ENCODE measurements at regions not wholly inside any gene's neighbourhood (a gene's known extent, or its start where the extent isn't known, plus 50 kb on each side); places are given as distances from the start of the nearest gene placed in this dataset.
"Not testable (repeated sequence)": the region's sequence is repeated elsewhere in the genome, so short reads cannot be mapped to it uniquely, and the experiment has no call there.

DNA sequence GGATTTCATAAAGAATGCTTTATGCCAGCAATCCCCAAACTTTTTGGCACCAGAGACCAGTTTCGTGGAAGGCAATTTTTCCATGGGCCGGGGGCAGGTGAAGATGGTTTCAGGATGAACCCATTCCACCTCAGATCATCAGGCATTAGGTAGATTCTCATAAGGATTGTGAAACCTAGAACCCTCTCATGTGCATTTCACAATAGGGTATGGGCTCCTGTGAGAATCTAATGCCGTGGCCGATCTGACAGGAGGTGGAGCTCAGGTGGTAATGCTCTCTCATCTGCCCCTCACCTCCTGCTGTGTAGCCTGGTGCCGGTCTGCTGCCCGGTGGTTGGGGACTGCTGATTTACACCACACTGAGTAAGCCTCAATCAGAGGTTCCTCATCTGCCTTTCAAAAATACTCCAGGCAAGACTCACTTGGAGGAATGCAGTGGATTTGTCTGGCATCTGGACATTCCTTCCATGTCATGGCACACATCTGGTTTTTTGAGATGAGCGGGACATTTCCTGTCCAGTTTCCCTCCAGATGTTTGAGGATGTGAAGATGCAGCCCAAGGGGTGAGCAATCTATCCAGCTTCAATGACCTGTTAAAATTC, 185.8 kb downstream of the VAPA start:
- intact Hi-C loops (cut with DNase I) = no loop called here
- Histone ChIP-seq H3K36me3 (no peaks in the 10 kb centered on the region), H3K4me1 (peaks cover 12% of the 10 kb centered on the region), H3K27ac (no peak overlapping the region), H3K9me3 (no peaks in the 10 kb centered on the region), H3K27me3 (no peaks in the 10 kb centered on the region), H3K4me3 (no peak overlapping the region)
- peak in 1 of 2 donors; percentile 91 for DNase-seq (ENCODE audit: extremely low spot score in 2 of 2)
- TF ChIP-seq POLR2AphosphoS5 (IDR thresholded peaks at IDR 0.05; ENCODE audit: insufficient read depth in 1 of 2, low read depth in 1 of 2) = no peak
- TF ChIP-seq, protein P1, sequence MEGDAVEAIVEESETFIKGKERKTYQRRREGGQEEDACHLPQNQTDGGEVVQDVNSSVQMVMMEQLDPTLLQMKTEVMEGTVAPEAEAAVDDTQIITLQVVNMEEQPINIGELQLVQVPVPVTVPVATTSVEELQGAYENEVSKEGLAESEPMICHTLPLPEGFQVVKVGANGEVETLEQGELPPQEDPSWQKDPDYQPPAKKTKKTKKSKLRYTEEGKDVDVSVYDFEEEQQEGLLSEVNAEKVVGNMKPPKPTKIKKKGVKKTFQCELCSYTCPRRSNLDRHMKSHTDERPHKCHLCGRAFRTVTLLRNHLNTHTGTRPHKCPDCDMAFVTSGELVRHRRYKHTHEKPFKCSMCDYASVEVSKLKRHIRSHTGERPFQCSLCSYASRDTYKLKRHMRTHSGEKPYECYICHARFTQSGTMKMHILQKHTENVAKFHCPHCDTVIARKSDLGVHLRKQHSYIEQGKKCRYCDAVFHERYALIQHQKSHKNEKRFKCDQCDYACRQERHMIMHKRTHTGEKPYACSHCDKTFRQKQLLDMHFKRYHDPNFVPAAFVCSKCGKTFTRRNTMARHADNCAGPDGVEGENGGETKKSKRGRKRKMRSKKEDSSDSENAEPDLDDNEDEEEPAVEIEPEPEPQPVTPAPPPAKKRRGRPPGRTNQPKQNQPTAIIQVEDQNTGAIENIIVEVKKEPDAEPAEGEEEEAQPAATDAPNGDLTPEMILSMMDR (IDR thresholded peaks at IDR 0.05) = no peak
- no peak for TF ChIP-seq POLR2A (IDR thresholded peaks at IDR 0.05)

DNA sequence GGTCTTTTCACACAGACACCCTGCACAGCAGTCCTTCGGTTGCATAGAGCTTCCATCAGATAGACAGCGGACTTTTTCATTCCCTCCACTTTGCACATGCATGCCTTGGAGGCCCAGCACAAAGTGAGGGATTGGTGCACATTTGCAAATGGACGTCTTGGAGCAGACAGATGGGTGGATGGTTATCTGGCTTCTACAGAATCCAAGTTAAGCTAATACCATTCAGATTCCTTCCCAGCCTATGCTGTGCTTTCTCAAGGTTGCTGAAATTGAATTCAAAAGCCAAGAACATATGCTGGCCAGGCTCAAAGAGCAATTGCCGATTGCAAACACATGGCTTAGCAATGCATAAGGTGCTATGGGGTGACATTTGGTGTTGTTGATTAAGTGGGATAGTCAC, 186.4 kb downstream of the VAPA start:
- no peaks in the 10 kb centered on the region for H3K9me3 ChIP-seq
- TF ChIP-seq POLR2AphosphoS5 (IDR thresholded peaks at IDR 0.05; ENCODE audit: insufficient read depth in 1 of 2, low read depth in 1 of 2) (no peak), POLR2A (IDR thresholded peaks at IDR 0.05) (no peak)
- TF ChIP-seq, protein P1 (IDR thresholded peaks at IDR 0.05) = no peak
- H3K36me3 ChIP-seq = no peaks in the 10 kb centered on the region
- no peak overlapping the region for H3K27ac ChIP-seq
- peaks cover 12% of the 10 kb centered on the region for H3K4me1 ChIP-seq
- intact Hi-C loops (cut with DNase I) = no loop called here
- H3K4me3 ChIP-seq = no peak overlapping the region
- peak in 1 of 2 donors; percentile 52 for DNase-seq (ENCODE audit: extremely low spot score in 2 of 2)
- H3K27me3 ChIP-seq = no peaks in the 10 kb centered on the region

DNA sequence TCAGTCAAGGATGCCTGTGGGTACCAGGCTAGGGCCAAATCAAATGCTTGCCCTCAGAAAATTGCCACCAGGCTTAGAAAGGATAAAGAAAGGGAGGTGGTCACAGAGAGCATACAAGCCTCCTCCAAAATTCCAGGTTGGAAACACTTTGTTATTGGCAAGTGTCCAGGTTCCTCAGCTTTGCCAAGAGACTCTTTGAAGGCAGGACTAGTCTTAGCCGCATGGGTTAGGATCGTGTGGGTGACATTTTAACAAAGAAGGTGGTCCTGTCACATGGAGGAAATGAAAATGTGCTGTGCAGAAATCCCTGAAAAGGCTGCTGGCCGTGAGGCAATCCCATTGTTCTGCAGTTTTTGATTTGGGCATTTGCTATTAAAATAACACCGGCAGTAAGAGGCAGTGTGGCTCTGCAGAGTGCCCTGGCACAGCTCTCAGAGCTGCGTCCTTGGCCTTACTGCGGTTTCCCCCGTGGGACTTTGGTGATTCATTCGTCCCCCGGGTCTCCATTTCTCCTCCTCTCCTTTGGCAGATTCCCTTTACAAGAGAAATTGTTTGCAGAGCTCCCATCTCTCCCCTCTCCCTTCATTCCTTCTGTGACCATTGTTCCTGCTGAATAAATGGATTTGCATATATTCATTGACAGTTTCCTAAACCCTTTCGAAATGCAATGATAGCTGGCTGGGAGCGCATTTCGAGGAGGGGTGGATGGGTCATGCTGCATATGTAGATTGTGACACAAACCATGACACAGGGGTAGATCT, 187.3 kb downstream of the VAPA start:
- Histone ChIP-seq H3K4me1 (peaks cover 12% of the 10 kb centered on the region), H3K9me3 (no peaks in the 10 kb centered on the region), H3K4me3 (no peak overlapping the region), H3K27me3 (no peaks in the 10 kb centered on the region), H3K27ac (no peak overlapping the region), H3K36me3 (no peaks in the 10 kb centered on the region)
- TF ChIP-seq POLR2AphosphoS5 (IDR thresholded peaks at IDR 0.05; ENCODE audit: insufficient read depth in 1 of 2, low read depth in 1 of 2) = no peak
- TF ChIP-seq POLR2A (IDR thresholded peaks at IDR 0.05) = no peak
- TF ChIP-seq, protein P1 (IDR thresholded peaks at IDR 0.05) = no peak
- no peak for DNase-seq (ENCODE audit: extremely low spot score in 2 of 2)
- intact Hi-C loops (cut with DNase I) = no loop called here

DNA sequence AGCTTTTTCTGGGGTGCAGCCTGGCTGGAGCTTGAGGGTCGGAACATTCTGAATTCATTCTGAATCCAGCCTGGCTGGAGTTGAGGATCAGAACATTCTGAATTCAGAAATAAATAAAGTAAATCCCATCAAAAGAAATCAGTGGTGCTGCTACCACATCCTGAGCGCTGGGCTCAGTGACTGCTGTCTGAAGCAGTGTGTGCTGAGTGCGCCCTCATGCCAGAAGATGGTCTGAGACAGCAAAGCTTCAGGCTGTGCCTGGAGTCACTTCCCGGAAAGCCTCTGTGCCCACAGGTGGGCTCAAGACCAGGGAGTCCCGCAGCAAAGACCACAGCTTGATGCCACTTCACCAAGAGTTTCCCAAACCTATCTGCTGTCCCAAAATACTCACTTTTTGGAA, 187.9 kb downstream of the VAPA start:
- Histone ChIP-seq H3K27me3 (no peaks in the 10 kb centered on the region), H3K27ac (no peak overlapping the region), H3K36me3 (no peaks in the 10 kb centered on the region), H3K9me3 (no peaks in the 10 kb centered on the region), H3K4me3 (no peak overlapping the region), H3K4me1 (peaks cover 12% of the 10 kb centered on the region)
- TF ChIP-seq, protein P1 (IDR thresholded peaks at IDR 0.05) = no peak
- no peak for TF ChIP-seq POLR2AphosphoS5 (IDR thresholded peaks at IDR 0.05; ENCODE audit: insufficient read depth in 1 of 2, low read depth in 1 of 2)
- no peak for TF ChIP-seq POLR2A (IDR thresholded peaks at IDR 0.05)
- DNase-seq (ENCODE audit: extremely low spot score in 2 of 2) = no peak
- intact Hi-C loops (cut with DNase I) = no loop called here

DNA sequence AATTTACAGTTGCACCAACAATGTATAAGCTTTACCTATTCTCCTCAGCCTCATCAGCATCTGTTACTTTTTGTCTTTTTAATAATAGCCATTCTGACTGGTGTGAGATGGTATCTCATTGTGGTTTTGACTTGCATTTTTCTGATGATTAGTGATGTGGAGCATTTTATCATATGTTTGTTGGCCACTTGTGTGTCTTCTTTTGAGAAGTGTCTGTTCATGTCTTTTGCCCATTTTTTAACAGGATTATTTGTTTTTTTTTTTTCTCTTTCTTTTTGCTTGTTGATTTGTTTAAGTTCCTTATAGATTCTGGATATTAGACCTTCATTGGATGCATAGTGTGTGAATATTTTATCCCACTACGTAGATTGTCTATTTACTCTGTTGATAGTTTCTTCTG, 191.3 kb downstream of the VAPA start:
- H3K9me3 ChIP-seq; H3K27me3 ChIP-seq; H3K36me3 ChIP-seq; intact Hi-C loops (cut with DNase I); H3K27ac ChIP-seq; H3K4me3 ChIP-seq; DNase-seq (ENCODE audit: extremely low spot score in 2 of 2): not testable (repeated sequence)
- peaks cover 12% of the 10 kb centered on the region for H3K4me1 ChIP-seq
